ENCODE measurements at regions not wholly inside any gene's neighbourhood (a gene's known extent, or its start where the extent isn't known, plus 50 kb on each side); places are given as distances from the start of the nearest gene placed in this dataset.

- TF ChIP-seq CTCF (IDR thresholded peaks at IDR 0.05) (no peak), POLR2A (IDR thresholded peaks at IDR 0.05) (no peak)
Measured at GRCh38 chr5:157917899-157918809, 59.2 kb upstream of the CLINT1 start.

All from lower leg skin (tissue), 3 donors.